ENCODE measurements at regions not wholly inside any gene's neighbourhood (a gene's known extent, or its start where the extent isn't known, plus 50 kb on each side); places are given as distances from the start of the nearest gene placed in this dataset.

DNA sequence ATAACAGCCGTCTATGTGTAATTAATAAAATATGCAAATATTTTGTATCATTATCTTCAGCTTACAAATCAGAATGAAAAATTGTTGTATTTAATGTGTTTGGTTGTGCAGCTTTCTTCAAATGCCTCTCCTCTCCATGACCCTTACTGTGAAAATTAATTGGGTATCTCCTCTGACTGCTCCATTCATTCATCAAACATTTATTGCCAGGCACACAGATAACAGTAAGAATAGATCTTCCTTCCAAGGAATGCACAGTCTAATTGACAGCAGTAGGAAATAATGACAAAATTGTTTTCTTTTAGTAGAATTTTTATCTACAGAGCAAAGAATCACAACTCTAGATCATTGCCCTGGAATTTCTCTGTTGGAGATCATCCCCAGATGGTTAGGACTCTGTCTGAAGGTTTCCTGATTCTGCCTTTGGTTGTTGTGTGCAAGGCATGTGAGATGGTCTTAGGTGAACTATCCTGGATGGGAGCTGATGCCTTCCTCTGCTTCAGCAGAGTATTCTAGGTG, 395.0 kb upstream of the FAT1 start:
- TF ChIP-seq, protein P1, sequence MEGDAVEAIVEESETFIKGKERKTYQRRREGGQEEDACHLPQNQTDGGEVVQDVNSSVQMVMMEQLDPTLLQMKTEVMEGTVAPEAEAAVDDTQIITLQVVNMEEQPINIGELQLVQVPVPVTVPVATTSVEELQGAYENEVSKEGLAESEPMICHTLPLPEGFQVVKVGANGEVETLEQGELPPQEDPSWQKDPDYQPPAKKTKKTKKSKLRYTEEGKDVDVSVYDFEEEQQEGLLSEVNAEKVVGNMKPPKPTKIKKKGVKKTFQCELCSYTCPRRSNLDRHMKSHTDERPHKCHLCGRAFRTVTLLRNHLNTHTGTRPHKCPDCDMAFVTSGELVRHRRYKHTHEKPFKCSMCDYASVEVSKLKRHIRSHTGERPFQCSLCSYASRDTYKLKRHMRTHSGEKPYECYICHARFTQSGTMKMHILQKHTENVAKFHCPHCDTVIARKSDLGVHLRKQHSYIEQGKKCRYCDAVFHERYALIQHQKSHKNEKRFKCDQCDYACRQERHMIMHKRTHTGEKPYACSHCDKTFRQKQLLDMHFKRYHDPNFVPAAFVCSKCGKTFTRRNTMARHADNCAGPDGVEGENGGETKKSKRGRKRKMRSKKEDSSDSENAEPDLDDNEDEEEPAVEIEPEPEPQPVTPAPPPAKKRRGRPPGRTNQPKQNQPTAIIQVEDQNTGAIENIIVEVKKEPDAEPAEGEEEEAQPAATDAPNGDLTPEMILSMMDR (IDR thresholded peaks at IDR 0.05), result no peak
- no peak for TF ChIP-seq POLR2A (IDR thresholded peaks at IDR 0.05)
